Endothelial cell of umbilical vein (primary cell): ENCODE measurements at regions not wholly inside any gene's neighbourhood (a gene's known extent, or its start where the extent isn't known, plus 50 kb on each side); places are given as distances from the start of the nearest gene placed in this dataset.

Experiments used
- EZH2 ChIP-seq: IDR thresholded peaks from 2 replicates; pipeline ENCODE4 v1.6.1; 2012; ENCODE audit warnings: borderline replicate concordance, low read depth, mild to moderate bottlenecking, moderate library complexity, low read length, inconsistent platforms; ENCODE audit not compliant: severe bottlenecking
- FOS ChIP-seq: IDR thresholded peaks from 2 replicates; pipeline ENCODE4 v1.6.1; 2011; ENCODE audit warnings: mild to moderate bottlenecking, low read length, moderate library complexity, borderline replicate concordance; ENCODE audit not compliant: insufficient read depth
- GATA2 ChIP-seq: IDR thresholded peaks from 2 replicates; pipeline ENCODE4 v1.7.0; 2011; ENCODE audit warnings: low read depth, mild to moderate bottlenecking, moderate library complexity, mixed read lengths, low read length; ENCODE audit not compliant: insufficient read length, insufficient read depth
- JUN ChIP-seq: IDR thresholded peaks from 2 replicates; pipeline ENCODE4 v1.6.1; 2011; ENCODE audit warnings: borderline replicate concordance, low read depth; ENCODE audit not compliant: insufficient read length, insufficient read depth
- MYC ChIP-seq: IDR thresholded peaks from one replicate; pipeline ENCODE4 v1.6.1; 2011; ENCODE audit warnings: mild to moderate bottlenecking, low read depth, low read length
- POLR2A ChIP-seq: IDR thresholded peaks from 2 replicates; pipeline ENCODE4 v1.6.1; 2012; ENCODE audit warnings: low read depth, mild to moderate bottlenecking, control low read depth, low read length
- POLR2AphosphoS5 ChIP-seq: IDR thresholded peaks from 2 replicates; pipeline ENCODE4 v1.6.1; 2012; ENCODE audit warnings: low read depth, mild to moderate bottlenecking, control low read depth, low read length, moderate library complexity; ENCODE audit not compliant: insufficient read depth
- TF ChIP-seq, protein P1 (sequence below), 2 donors: IDR thresholded peaks; 1 replicate in 1 of 2; 2 replicates in 1 of 2; pipeline ENCODE4 v1.5.1; 2011; ENCODE audit warnings: low read length in 2 of 2, mild to moderate bottlenecking in 2 of 2, moderate library complexity in 2 of 2, control low read depth in 1 of 2, inconsistent platforms in 1 of 2, low read depth in 1 of 2; ENCODE audit not compliant: insufficient read depth in 1 of 2; ENCODE audit errors: extremely low read depth in 1 of 2
- TF ChIP-seq, protein P2 (sequence below): IDR thresholded peaks from 2 replicates; pipeline ENCODE4 v1.6.1; 2011; ENCODE audit not compliant: insufficient read depth, insufficient read length

DNA sequence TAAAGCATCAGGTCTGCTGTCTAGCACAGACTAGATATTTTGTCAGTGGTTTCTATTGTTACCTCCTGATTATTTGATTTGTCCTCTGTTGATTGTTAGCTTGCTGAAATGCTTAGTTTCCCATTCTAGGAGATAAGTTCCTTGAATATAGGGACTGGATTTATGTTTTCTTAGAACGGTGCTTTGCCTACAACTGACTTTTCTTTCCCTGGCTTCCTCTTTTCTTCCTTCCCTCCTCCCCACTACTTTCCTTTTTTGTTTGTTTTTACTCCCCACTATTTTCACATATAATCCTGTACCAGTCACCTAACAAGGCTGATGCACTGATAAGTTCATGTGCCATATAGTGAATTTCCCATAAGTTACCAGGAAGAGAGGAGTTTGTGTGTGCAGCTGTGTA is 58.5 kb upstream of the METAP2 start:
- TF ChIP-seq POLR2A (no peak), MYC (no peak), EZH2 (no peak), POLR2AphosphoS5 (no peak), JUN (no peak), GATA2 (no peak), FOS (no peak)
- TF ChIP-seq, protein P1, sequence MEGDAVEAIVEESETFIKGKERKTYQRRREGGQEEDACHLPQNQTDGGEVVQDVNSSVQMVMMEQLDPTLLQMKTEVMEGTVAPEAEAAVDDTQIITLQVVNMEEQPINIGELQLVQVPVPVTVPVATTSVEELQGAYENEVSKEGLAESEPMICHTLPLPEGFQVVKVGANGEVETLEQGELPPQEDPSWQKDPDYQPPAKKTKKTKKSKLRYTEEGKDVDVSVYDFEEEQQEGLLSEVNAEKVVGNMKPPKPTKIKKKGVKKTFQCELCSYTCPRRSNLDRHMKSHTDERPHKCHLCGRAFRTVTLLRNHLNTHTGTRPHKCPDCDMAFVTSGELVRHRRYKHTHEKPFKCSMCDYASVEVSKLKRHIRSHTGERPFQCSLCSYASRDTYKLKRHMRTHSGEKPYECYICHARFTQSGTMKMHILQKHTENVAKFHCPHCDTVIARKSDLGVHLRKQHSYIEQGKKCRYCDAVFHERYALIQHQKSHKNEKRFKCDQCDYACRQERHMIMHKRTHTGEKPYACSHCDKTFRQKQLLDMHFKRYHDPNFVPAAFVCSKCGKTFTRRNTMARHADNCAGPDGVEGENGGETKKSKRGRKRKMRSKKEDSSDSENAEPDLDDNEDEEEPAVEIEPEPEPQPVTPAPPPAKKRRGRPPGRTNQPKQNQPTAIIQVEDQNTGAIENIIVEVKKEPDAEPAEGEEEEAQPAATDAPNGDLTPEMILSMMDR (IDR thresholded peaks at IDR 0.05; ENCODE audit: extremely low read depth in 1 of 2, insufficient read depth in 1 of 2, low read depth in 1 of 2, low read length in 2 of 2) = no peak
- TF ChIP-seq, protein P2, sequence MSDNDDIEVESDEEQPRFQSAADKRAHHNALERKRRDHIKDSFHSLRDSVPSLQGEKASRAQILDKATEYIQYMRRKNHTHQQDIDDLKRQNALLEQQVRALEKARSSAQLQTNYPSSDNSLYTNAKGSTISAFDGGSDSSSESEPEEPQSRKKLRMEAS = no peak
